Kidney (tissue), 13 donors: ENCODE measurements at regions not wholly inside any gene's neighbourhood (a gene's known extent, or its start where the extent isn't known, plus 50 kb on each side); places are given as distances from the start of the nearest gene placed in this dataset.

ENCODE experiments used
- DNase-seq, 5 donors: peaks; one replicate each; pipeline ENCODE4 v3.0.0-alpha.2; 2013 to 2020
- FAIRE-seq: peaks from 2 replicates; lab custom pipeline; 2012; peaks lifted over from hg19 to GRCh38; lab: Jason Lieb, UNC
- H3K27ac ChIP-seq, 2 donors: one replicate each; pipeline ENCODE4 v1.7.0; 2013; ENCODE audit warnings: low read depth in 2 of 2, low read length in 2 of 2, inconsistent platforms in 1 of 2
- H3K27me3 ChIP-seq: one replicate; pipeline ENCODE4 v1.7.1; 2013; ENCODE audit warnings: low read length, inconsistent platforms; ENCODE audit not compliant: control insufficient read depth, insufficient read depth
- H3K36me3 ChIP-seq, 3 donors: one replicate each; pipeline versions ENCODE4 v1.7.0 to v1.7.1; 2013; ENCODE audit warnings: low read length in 3 of 3, control low read depth in 1 of 3, inconsistent platforms in 1 of 3; ENCODE audit not compliant: insufficient read depth in 3 of 3, control insufficient read depth in 2 of 3
- H3K4me1 ChIP-seq, 3 donors: one replicate each; pipeline versions ENCODE4 v1.7.0 to v1.7.1; 2013; ENCODE audit warnings: low read length in 3 of 3, inconsistent platforms in 1 of 3, low read depth in 1 of 3; ENCODE audit not compliant: control insufficient read depth in 2 of 3, insufficient read depth in 2 of 3
- H3K4me3 ChIP-seq, 3 donors: one replicate each; pipeline versions ENCODE4 v1.7.0 to v1.8.1; 2013; ENCODE audit warnings: low read length in 3 of 3, control low read depth in 1 of 3, inconsistent platforms in 1 of 3
- H3K9ac ChIP-seq, 3 donors: one replicate each; pipeline versions ENCODE4 v1.7.0 to v1.7.1; 2013; ENCODE audit warnings: low read length in 3 of 3, control low read depth in 1 of 3, inconsistent platforms in 1 of 3
- H3K9me3 ChIP-seq, 3 donors: one replicate each; pipeline versions ENCODE4 v1.7.0 to v1.7.1; 2013; ENCODE audit warnings: low read length in 3 of 3, control low read depth in 1 of 3, inconsistent platforms in 1 of 3; ENCODE audit not compliant: control insufficient read depth in 2 of 3, insufficient read depth in 1 of 3
- intact Hi-C: fragments of 100-400 bp; cut with DNase I; formaldehyde crosslinking; loops from one replicate; pipeline ENCODE4 v1.11.1; 2022
- TF ChIP-seq, protein P1 (sequence below): IDR thresholded peaks from 3 replicates; pipeline ENCODE4 v1.5.1; 2012; ENCODE audit warnings: mild to moderate bottlenecking, moderate library complexity, borderline replicate concordance; ENCODE audit not compliant: insufficient read depth; ENCODE audit errors: extremely low read depth
- donor health status: control.
- donor health status: control.
- donor health status: control.
- donor health status: control.
- donor health status: control.
- donor health status: DM: yes; HTN: yes; CAD: no.
- donor health status: Normal renal cell carcinoma (clear cell type).

DNA sequence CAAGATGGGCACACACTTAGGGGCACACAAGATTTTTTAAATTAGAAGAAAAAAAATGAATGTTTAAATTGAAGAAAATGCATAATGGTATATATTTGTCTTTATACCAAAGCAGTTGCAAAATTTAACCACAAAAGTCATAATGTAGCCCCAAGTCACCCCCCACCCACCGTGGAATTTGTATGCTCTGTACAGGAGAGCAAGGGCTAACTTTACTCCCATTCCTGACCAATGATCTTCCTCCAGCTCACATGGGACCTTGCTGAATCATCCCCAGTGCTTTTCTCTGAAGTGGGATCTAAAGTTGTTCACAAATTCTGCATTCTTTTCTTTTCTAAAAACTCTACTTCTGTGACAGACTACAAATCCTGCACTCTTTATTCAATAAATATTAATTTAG lies 597.0 kb downstream of the UQCRFS1 start:
- FAIRE-seq (no peak), DNase-seq (no peak)
- Histone ChIP-seq H3K27me3 (no peaks in the 10 kb centered on the region), H3K4me1 (no peaks in the 10 kb centered on the region), H3K36me3 (no peaks in the 10 kb centered on the region), H3K27ac (no peak overlapping the region), H3K9me3 (peaks cover 0 to 8% (median 0%) of the 10 kb centered on the region in 3 donors), H3K4me3 (no peak overlapping the region), H3K9ac (no peak overlapping the region)
- TF ChIP-seq, protein P1, sequence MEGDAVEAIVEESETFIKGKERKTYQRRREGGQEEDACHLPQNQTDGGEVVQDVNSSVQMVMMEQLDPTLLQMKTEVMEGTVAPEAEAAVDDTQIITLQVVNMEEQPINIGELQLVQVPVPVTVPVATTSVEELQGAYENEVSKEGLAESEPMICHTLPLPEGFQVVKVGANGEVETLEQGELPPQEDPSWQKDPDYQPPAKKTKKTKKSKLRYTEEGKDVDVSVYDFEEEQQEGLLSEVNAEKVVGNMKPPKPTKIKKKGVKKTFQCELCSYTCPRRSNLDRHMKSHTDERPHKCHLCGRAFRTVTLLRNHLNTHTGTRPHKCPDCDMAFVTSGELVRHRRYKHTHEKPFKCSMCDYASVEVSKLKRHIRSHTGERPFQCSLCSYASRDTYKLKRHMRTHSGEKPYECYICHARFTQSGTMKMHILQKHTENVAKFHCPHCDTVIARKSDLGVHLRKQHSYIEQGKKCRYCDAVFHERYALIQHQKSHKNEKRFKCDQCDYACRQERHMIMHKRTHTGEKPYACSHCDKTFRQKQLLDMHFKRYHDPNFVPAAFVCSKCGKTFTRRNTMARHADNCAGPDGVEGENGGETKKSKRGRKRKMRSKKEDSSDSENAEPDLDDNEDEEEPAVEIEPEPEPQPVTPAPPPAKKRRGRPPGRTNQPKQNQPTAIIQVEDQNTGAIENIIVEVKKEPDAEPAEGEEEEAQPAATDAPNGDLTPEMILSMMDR = no peak
- intact Hi-C loops = no loop called here

DNA sequence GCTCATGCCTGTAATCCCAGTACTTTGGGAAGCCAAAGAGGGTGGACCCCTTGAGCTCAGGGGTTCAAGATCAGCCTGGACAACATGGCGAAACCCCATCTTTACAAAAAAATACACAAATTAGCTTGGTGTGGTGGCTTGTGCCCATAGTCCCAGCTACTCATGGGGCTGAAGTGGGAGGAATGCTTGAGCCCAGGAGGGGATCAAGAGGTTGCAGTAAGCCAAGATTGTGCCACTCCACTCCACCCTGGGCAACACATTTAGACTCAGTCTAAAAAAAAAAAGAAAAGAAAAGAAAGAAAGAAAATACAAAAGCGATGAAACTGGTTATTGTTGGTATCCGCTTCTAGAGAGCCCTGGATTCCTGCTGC lies 597.4 kb downstream of the UQCRFS1 start:
- Histone ChIP-seq H3K9me3 (peaks cover 0 to 8% (median 0%) of the 10 kb centered on the region in 3 donors), H3K27me3 (no peaks in the 10 kb centered on the region), H3K36me3 (no peaks in the 10 kb centered on the region), H3K27ac (no peak overlapping the region), H3K4me3 (no peak overlapping the region), H3K9ac (no peak overlapping the region), H3K4me1 (no peaks in the 10 kb centered on the region)
- intact Hi-C loops = no loop called here
- FAIRE-seq = no peak
- TF ChIP-seq, protein P1 = no peak
- no peak for DNase-seq

DNA sequence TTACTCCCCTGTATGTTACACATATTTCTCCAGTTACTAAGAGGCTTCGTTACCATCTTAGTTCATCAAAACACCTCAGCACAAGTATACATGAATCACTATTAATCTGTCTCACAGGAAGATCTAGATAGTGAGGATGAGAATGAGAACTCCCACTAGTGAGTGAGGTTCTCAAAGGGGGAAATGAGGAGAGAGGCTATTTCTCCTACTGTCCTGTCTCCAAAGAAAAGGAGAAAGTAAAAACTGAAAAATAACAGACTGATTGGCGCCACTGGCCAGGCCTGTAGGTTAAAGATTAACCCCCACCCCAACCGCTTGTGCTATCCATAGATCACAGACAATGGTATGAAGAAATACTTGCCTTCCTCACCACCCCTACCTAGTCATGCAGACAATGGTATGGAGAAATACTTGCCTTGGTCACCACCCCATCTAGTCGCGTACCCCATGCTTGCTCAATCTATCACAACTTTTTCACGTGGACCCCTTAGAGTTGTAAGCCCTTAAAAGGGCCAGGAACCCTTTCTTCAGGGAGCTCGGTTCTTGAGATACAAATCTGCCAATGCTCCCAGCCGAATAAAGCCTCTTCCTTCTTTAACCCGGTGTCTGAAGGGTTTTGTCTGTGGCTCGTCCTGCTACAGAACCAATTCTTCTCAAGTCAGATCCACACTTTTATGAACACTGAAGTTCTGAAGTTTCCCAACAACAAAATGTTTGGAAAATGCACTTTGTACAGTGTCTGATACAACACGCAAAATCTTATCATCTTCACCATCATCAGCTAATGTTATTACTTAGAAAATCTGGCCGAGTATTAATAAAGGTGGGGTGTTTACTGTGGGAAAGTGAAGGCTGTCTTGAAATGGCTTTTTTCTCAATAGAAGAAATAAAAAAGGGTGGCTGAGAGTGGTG lies 598.1 kb downstream of the UQCRFS1 start:
- TF ChIP-seq, protein P1 = no peak
- intact Hi-C loops = no loop called here
- FAIRE-seq = no peak

More for the DNA sequence above, 598.1 kb downstream of the UQCRFS1 start:
- no peaks in the 10 kb centered on the region for H3K36me3 ChIP-seq
- no peak overlapping the region for H3K9ac ChIP-seq
- no peak overlapping the region for H3K27ac ChIP-seq
- H3K4me1 ChIP-seq = no peaks in the 10 kb centered on the region
- no peak for DNase-seq
- H3K4me3 ChIP-seq = no peak overlapping the region
- peaks cover 0 to 8% (median 0%) of the 10 kb centered on the region in 3 donors for H3K9me3 ChIP-seq
- H3K27me3 ChIP-seq = no peaks in the 10 kb centered on the region
